ENCODE measurements at regions not wholly inside any gene's neighbourhood (a gene's known extent, or its start where the extent isn't known, plus 50 kb on each side); places are given as distances from the start of the nearest gene placed in this dataset.

DNA sequence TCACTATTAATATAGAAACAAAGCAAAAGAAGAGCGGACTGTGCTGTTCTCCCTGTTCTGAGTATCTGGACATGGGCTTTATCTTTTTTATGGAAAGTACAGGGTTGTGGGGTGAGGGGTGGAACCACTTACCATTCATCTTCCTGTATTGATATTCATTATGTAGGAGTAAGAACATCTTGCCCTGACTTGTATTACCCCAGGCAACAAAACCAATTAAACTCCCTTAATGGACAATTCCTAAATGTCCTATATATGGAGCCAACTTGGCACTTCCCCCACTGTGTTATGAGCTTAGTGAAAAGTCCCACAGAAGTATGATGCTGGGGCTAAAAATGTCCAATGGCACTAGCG, 139.9 kb upstream of the KRR1 start:
- TF ChIP-seq, protein P1, sequence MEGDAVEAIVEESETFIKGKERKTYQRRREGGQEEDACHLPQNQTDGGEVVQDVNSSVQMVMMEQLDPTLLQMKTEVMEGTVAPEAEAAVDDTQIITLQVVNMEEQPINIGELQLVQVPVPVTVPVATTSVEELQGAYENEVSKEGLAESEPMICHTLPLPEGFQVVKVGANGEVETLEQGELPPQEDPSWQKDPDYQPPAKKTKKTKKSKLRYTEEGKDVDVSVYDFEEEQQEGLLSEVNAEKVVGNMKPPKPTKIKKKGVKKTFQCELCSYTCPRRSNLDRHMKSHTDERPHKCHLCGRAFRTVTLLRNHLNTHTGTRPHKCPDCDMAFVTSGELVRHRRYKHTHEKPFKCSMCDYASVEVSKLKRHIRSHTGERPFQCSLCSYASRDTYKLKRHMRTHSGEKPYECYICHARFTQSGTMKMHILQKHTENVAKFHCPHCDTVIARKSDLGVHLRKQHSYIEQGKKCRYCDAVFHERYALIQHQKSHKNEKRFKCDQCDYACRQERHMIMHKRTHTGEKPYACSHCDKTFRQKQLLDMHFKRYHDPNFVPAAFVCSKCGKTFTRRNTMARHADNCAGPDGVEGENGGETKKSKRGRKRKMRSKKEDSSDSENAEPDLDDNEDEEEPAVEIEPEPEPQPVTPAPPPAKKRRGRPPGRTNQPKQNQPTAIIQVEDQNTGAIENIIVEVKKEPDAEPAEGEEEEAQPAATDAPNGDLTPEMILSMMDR (IDR thresholded peaks at IDR 0.05): no peak
- TF ChIP-seq EZH2 (IDR thresholded peaks at IDR 0.05): no peak
- no peak for TF ChIP-seq EZH2phosphoT487 (IDR thresholded peaks at IDR 0.05)
